GM12874 (cell line): ENCODE measurements at regions not wholly inside any gene's neighbourhood (a gene's known extent, or its start where the extent isn't known, plus 50 kb on each side); places are given as distances from the start of the nearest gene placed in this dataset.

Experiments used
- TF ChIP-seq, protein P1 (sequence below): IDR thresholded peaks from 2 replicates; pipeline ENCODE4 v1.5.1; 2011; ENCODE audit warnings: low read depth, mild to moderate bottlenecking, control low read depth, low read length, moderate library complexity; ENCODE audit not compliant: insufficient read depth

DNA sequence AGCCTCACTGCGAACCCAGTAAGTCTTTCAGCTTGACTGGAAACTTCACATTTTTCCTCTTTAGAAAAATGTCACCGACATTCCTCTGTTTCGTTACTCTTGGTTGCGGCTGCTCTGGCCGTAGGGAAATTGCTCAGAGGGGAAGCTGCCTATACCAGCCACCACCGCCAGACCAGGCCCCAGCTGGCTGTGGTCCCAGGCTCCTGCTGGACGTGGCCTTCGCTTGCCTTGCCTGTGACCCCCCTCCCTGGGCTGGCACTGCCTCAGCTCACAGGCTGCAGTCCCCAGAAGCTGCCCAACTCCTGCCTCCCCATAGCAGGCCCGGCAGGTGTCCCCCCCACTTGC lies 197.8 kb downstream of the MN1 start:
- TF ChIP-seq, protein P1, sequence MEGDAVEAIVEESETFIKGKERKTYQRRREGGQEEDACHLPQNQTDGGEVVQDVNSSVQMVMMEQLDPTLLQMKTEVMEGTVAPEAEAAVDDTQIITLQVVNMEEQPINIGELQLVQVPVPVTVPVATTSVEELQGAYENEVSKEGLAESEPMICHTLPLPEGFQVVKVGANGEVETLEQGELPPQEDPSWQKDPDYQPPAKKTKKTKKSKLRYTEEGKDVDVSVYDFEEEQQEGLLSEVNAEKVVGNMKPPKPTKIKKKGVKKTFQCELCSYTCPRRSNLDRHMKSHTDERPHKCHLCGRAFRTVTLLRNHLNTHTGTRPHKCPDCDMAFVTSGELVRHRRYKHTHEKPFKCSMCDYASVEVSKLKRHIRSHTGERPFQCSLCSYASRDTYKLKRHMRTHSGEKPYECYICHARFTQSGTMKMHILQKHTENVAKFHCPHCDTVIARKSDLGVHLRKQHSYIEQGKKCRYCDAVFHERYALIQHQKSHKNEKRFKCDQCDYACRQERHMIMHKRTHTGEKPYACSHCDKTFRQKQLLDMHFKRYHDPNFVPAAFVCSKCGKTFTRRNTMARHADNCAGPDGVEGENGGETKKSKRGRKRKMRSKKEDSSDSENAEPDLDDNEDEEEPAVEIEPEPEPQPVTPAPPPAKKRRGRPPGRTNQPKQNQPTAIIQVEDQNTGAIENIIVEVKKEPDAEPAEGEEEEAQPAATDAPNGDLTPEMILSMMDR, result no peak

- TF ChIP-seq, protein P1, result no peak
Measured at GRCh38 chr22:27605390-27605789, 196.2 kb downstream of the MN1 start.

DNA sequence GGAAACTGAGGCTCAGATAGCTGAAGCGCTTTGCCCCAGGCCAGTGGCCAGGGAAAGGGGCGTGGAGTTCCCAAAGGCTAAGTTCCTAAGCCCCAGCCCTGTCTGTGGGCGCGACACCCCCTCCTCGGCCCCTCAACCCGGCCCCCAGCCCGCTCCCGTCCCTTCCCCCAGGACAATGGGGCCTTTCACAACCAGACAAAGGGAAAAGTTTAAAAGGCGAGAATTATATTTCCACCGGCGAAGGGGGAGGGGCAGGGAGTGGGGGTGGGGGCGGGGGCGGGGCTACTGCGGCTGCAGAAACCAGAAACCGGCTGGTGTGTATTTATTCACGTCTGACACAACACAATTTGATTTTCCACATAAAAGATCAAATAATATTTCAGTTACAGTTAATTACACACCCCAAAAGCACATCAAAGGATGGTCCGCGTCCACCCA lies 192.1 kb downstream of the MN1 start:
- TF ChIP-seq, protein P1, result no peak

- TF ChIP-seq, protein P1, result no peak
Measured at GRCh38 chr22:27610863-27611786, 190.4 kb downstream of the MN1 start.

DNA sequence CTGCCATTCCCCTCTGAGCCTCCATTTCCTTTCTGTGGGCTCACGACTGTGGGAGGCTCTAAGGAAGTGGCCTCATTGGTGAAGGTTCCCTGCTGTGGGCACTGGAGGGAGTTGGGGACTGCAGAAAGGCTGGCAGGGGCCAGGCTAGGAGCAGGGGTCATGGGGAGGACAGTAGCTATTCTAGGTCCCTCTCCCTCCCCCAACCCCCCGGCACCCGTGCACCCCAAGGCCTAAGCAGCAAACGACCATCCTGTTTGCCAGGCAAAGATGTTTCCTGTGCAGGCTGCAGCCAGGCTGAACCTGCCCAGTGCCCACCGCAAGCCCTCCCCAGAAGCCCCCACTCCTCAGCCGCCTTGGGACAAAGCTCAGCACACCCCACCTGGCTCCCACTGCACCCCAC lies 189.4 kb downstream of the MN1 start:
- TF ChIP-seq, protein P1, result no peak

DNA sequence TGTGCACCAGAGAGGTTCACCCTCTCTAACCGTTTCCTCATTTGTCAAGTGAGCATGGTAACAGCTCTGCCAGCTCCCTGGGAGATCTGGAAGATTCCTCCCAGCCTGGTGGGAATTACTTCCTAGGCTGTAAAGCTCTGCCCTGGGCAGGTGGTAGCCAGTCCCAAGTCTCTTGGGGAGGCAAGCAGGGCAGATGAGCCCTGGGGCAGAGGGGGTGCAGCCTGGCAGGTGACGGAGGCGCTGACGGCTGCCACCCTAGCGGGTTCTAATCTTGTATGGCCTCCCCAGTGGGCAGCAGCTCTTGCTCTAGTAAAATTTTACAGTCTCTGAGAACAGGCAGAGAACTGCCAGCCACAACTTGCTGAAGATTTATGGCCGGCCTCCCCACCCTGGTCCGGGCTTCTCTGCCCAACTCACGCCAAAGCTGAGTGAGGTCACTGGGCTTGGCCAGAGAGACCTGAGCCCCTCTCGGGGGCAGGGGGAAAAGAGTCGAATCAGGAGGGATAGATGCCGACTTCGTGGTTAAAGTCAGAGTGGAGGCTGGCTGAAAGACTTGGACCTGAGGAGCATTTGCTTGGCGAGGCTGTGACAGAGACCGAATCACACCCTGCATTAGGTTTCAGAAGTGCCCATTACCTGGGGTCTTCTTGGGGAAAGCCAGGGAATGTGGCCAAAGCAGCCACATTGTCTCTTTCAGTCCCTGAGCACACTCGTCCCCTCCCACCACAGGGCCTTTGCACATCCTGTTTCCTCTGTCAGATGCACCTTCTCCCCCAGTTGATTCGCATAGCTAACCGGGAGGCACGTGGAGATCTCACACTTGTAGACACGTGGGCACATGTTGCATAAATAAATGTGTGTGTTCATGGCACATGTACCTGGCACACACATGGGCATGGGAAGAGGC lies 188.2 kb downstream of the MN1 start:
- TF ChIP-seq, protein P1, result no peak

DNA sequence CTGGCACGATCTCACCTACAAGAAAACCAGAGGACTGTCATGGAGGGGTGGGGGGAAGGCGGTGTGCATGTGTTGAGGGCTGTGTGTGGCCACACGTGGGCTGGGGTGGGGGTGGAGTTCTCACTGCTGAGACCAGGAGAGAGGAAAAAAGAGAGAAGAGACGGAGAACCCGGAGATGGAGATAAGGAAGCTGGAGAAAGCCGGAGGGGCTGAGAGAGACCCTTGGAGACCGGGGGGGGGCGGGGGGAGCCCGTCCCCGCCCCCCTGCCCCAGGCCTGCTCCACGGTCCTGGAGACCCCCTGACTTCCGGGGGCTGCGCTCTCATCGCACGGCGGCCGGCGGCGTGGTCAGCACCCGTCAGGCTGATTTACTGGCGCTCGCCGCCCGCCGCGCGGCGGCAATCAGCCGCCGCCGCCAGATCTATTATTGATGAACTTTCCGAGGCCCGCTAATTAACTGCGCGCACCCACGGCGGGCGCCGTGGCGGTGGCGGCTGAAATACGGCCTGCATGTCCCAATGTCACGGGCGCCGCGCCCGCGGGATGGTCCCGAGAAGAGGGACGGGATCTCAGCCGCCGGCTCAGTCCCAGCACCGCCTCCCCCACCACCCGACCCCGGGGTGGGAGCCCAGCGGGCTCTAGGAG lies 187.4 kb downstream of the MN1 start:
- TF ChIP-seq, protein P1, result no peak
